Adipocyte (in vitro differentiated cells): ENCODE measurements at regions not wholly inside any gene's neighbourhood (a gene's known extent, or its start where the extent isn't known, plus 50 kb on each side); places are given as distances from the start of the nearest gene placed in this dataset.
A peak's percentile ranks its signal among the peaks of the same experiment; 100 is the strongest.

Source experiments
- DNase-seq: peaks from one replicate; pipeline ENCODE4 v3.0.0-alpha.2; 2015; ENCODE audit warnings: low read depth
- H3K27me3 ChIP-seq: replicated peaks from 2 replicates; pipeline ENCODE4 v1.7.0; 2013; ENCODE audit warnings: mild to moderate bottlenecking, low read length, moderate library complexity; ENCODE audit not compliant: control insufficient read depth, insufficient read depth
- H3K36me3 ChIP-seq: 2 replicates; pipeline ENCODE4 v1.7.0; 2013; ENCODE audit warnings: low read length, mild to moderate bottlenecking, moderate library complexity; ENCODE audit not compliant: control insufficient read depth, insufficient read depth, severe bottlenecking
- H3K4me1 ChIP-seq: 2 replicates; pipeline ENCODE4 v1.7.0; 2013; ENCODE audit warnings: mild to moderate bottlenecking, low read length, moderate library complexity; ENCODE audit not compliant: control insufficient read depth, insufficient read depth
- H3K4me3 ChIP-seq: 2 replicates; pipeline ENCODE4 v1.7.0; 2013; ENCODE audit warnings: mild to moderate bottlenecking, low read length, moderate library complexity
- H3K9ac ChIP-seq: 2 replicates; pipeline ENCODE4 v1.7.0; 2013; ENCODE audit warnings: mild to moderate bottlenecking, low read length, moderate library complexity
- H3K9me3 ChIP-seq: 2 replicates; pipeline ENCODE4 v1.7.0; 2013; ENCODE audit warnings: mild to moderate bottlenecking, low read length, moderate library complexity; ENCODE audit not compliant: control insufficient read depth

GRCh38 chr3:99499235-99500158 lies 138.9 kb upstream of the COL8A1 start:
- Histone ChIP-seq H3K4me3 (no peak overlapping the region), H3K36me3 (no peaks in the 10 kb centered on the region), H3K27me3 (no peaks in the 10 kb centered on the region), H3K4me1 (peaks cover 36% of the 10 kb centered on the region), H3K9ac (peak overlapping the region; percentile 20), H3K9me3 (peaks cover 11% of the 10 kb centered on the region)
- DNase-seq = peak; percentile 68

GRCh38 chr3:99498550-99499234 lies 139.7 kb upstream of the COL8A1 start:
- peaks cover 11% of the 10 kb centered on the region for H3K9me3 ChIP-seq
- peak; percentile 35 for DNase-seq
- no peak overlapping the region for H3K9ac ChIP-seq
- H3K36me3 ChIP-seq = no peaks in the 10 kb centered on the region
- no peak overlapping the region for H3K4me3 ChIP-seq
- H3K4me1 ChIP-seq = peaks cover 28% of the 10 kb centered on the region
- no peaks in the 10 kb centered on the region for H3K27me3 ChIP-seq

GRCh38 chr3:99487894-99488293 lies 150.5 kb upstream of the COL8A1 start:
- Histone ChIP-seq H3K9ac (no peak overlapping the region), H3K36me3 (no peaks in the 10 kb centered on the region), H3K27me3 (no peaks in the 10 kb centered on the region), H3K9me3 (peaks cover 43% of the 10 kb centered on the region), H3K4me1 (peaks cover 18% of the 10 kb centered on the region), H3K4me3 (no peak overlapping the region)
- no peak for DNase-seq

GRCh38 chr3:99485286-99485685 lies 153.1 kb upstream of the COL8A1 start:
- Histone ChIP-seq H3K9me3 (peaks cover 32% of the 10 kb centered on the region), H3K27me3 (no peaks in the 10 kb centered on the region), H3K4me1 (peaks cover 18% of the 10 kb centered on the region), H3K4me3 (no peak overlapping the region), H3K36me3 (no peaks in the 10 kb centered on the region), H3K9ac (no peak overlapping the region)
- DNase-seq = no peak

GRCh38 chr3:99484871-99485270 lies 153.5 kb upstream of the COL8A1 start:
- Histone ChIP-seq H3K27me3 (no peaks in the 10 kb centered on the region), H3K4me1 (peaks cover 19% of the 10 kb centered on the region), H3K36me3 (no peaks in the 10 kb centered on the region), H3K9ac (no peak overlapping the region), H3K4me3 (no peak overlapping the region), H3K9me3 (peaks cover 28% of the 10 kb centered on the region)
- DNase-seq = peak; percentile 66

GRCh38 chr3:99483841-99484240 lies 154.6 kb upstream of the COL8A1 start:
- no peak overlapping the region for H3K4me3 ChIP-seq
- no peak for DNase-seq
- H3K27me3 ChIP-seq = no peaks in the 10 kb centered on the region
- H3K9me3 ChIP-seq = peaks cover 18% of the 10 kb centered on the region
- no peak overlapping the region for H3K9ac ChIP-seq
- peaks cover 24% of the 10 kb centered on the region for H3K4me1 ChIP-seq
- no peaks in the 10 kb centered on the region for H3K36me3 ChIP-seq

GRCh38 chr3:99482191-99482590 lies 156.2 kb upstream of the COL8A1 start:
- Histone ChIP-seq H3K4me1 (peaks cover 24% of the 10 kb centered on the region), H3K36me3 (no peaks in the 10 kb centered on the region), H3K4me3 (no peak overlapping the region), H3K9ac (no peak overlapping the region), H3K9me3 (peaks cover 11% of the 10 kb centered on the region), H3K27me3 (no peaks in the 10 kb centered on the region)
- no peak for DNase-seq

GRCh38 chr3:99481561-99481960 lies 156.8 kb upstream of the COL8A1 start:
- Histone ChIP-seq H3K9me3 (peaks cover 11% of the 10 kb centered on the region), H3K27me3 (no peaks in the 10 kb centered on the region), H3K9ac (no peak overlapping the region), H3K36me3 (no peaks in the 10 kb centered on the region), H3K4me1 (peaks cover 24% of the 10 kb centered on the region), H3K4me3 (no peak overlapping the region)
- DNase-seq = no peak

GRCh38 chr3:99479768-99480167 lies 158.6 kb upstream of the COL8A1 start:
- H3K4me1 ChIP-seq = peaks cover 17% of the 10 kb centered on the region
- peak; percentile 53 for DNase-seq
- no peak overlapping the region for H3K9ac ChIP-seq
- H3K27me3 ChIP-seq = no peaks in the 10 kb centered on the region
- H3K4me3 ChIP-seq = no peak overlapping the region
- H3K9me3 ChIP-seq = peaks cover 11% of the 10 kb centered on the region
- no peaks in the 10 kb centered on the region for H3K36me3 ChIP-seq

GRCh38 chr3:99477650-99478049 lies 160.7 kb upstream of the COL8A1 start:
- Histone ChIP-seq H3K36me3 (no peaks in the 10 kb centered on the region), H3K4me1 (peaks cover 27% of the 10 kb centered on the region), H3K9me3 (peaks cover 11% of the 10 kb centered on the region), H3K27me3 (no peaks in the 10 kb centered on the region), H3K4me3 (no peak overlapping the region), H3K9ac (no peak overlapping the region)
- no peak for DNase-seq

GRCh38 chr3:99475229-99475628 lies 163.2 kb upstream of the COL8A1 start:
- H3K9me3 ChIP-seq = peaks cover 11% of the 10 kb centered on the region
- DNase-seq = peak; percentile 24
- H3K9ac ChIP-seq = no peak overlapping the region
- no peak overlapping the region for H3K4me3 ChIP-seq
- peaks cover 37% of the 10 kb centered on the region for H3K4me1 ChIP-seq
- H3K27me3 ChIP-seq = no peaks in the 10 kb centered on the region
- no peaks in the 10 kb centered on the region for H3K36me3 ChIP-seq
